Osteocyte (in vitro differentiated cells): ENCODE measurements at regions not wholly inside any gene's neighbourhood (a gene's known extent, or its start where the extent isn't known, plus 50 kb on each side); places are given as distances from the start of the nearest gene placed in this dataset.

ENCODE experiments used
- DNase-seq: peaks from one replicate; pipeline ENCODE4 v3.0.0; 2021; ENCODE audit warnings: mixed read lengths; ENCODE audit not compliant: unreplicated experiment; ENCODE audit errors: extremely low spot score
- H3K27ac Mint-ChIP-seq: one replicate; pipeline ENCODE4 v1.8.0; 2021; ENCODE audit warnings: mild to moderate bottlenecking, mixed read lengths; ENCODE audit not compliant: unreplicated experiment
- H3K27me3 Mint-ChIP-seq: one replicate; pipeline ENCODE4 v1.8.0; 2021; ENCODE audit warnings: mixed read lengths; ENCODE audit not compliant: unreplicated experiment
- H3K36me3 Mint-ChIP-seq: one replicate; pipeline ENCODE4 v1.8.0; 2021; ENCODE audit warnings: mixed read lengths; ENCODE audit not compliant: unreplicated experiment
- H3K4me1 Mint-ChIP-seq: one replicate; pipeline ENCODE4 v1.8.0; 2021; ENCODE audit warnings: mixed read lengths; ENCODE audit not compliant: unreplicated experiment
- H3K4me3 Mint-ChIP-seq: one replicate; pipeline ENCODE4 v1.8.0; 2021; ENCODE audit warnings: mild to moderate bottlenecking, moderate library complexity, mixed read lengths; ENCODE audit not compliant: unreplicated experiment
- H3K9me3 Mint-ChIP-seq: one replicate; pipeline ENCODE4 v1.8.0; 2021; ENCODE audit warnings: mixed read lengths; ENCODE audit not compliant: unreplicated experiment
- TF ChIP-seq, protein P1 (sequence below): fragments of 200-600 bp; sonication (generic); IDR thresholded peaks from 2 replicates; pipeline ENCODE4 v1.5.0; 2021; ENCODE audit warnings: antibody characterized with exemption, mild to moderate bottlenecking, moderate library complexity

- Mint-ChIP-seq H3K27ac (no peak overlapping the region), H3K4me1 (peaks cover 5% of the 10 kb centered on the region), H3K9me3 (peaks cover 2% of the 10 kb centered on the region), H3K36me3 (no peaks in the 10 kb centered on the region), H3K27me3 (no peaks in the 10 kb centered on the region), H3K4me3 (no peak overlapping the region)
- DNase-seq: no peak
- TF ChIP-seq, protein P1, sequence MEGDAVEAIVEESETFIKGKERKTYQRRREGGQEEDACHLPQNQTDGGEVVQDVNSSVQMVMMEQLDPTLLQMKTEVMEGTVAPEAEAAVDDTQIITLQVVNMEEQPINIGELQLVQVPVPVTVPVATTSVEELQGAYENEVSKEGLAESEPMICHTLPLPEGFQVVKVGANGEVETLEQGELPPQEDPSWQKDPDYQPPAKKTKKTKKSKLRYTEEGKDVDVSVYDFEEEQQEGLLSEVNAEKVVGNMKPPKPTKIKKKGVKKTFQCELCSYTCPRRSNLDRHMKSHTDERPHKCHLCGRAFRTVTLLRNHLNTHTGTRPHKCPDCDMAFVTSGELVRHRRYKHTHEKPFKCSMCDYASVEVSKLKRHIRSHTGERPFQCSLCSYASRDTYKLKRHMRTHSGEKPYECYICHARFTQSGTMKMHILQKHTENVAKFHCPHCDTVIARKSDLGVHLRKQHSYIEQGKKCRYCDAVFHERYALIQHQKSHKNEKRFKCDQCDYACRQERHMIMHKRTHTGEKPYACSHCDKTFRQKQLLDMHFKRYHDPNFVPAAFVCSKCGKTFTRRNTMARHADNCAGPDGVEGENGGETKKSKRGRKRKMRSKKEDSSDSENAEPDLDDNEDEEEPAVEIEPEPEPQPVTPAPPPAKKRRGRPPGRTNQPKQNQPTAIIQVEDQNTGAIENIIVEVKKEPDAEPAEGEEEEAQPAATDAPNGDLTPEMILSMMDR: no peak
Observed at GRCh38 chr5:105503950-105504349, 1941.4 kb upstream of the NUDT12 start.

DNA sequence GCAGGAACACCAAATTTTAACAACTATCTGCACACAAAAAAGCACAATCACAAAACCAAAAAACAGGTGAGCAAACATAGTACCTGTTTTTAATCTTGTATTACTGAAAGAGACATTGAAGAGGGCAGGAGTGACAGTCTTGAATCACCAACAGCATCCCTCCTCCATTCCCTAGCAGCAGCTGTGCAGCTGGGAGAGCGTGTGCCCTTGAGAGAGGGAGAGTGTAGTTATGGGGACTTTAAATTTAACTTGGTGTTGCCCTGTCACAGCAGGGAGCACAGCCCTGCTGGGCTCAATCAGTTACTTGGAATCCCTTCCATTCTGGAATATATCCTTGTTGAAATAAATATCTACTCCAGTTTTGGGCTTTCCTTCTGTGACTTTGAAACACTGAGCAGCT lies 1938.7 kb upstream of the NUDT12 start:
- no peaks in the 10 kb centered on the region for H3K27me3 Mint-ChIP-seq
- no peak overlapping the region for H3K27ac Mint-ChIP-seq
- DNase-seq: no peak
- H3K36me3 Mint-ChIP-seq: peaks cover 2% of the 10 kb centered on the region
- H3K4me1 Mint-ChIP-seq: peaks cover 2% of the 10 kb centered on the region
- TF ChIP-seq, protein P1: no peak
- peaks cover 13% of the 10 kb centered on the region for H3K9me3 Mint-ChIP-seq
- no peak overlapping the region for H3K4me3 Mint-ChIP-seq

DNA sequence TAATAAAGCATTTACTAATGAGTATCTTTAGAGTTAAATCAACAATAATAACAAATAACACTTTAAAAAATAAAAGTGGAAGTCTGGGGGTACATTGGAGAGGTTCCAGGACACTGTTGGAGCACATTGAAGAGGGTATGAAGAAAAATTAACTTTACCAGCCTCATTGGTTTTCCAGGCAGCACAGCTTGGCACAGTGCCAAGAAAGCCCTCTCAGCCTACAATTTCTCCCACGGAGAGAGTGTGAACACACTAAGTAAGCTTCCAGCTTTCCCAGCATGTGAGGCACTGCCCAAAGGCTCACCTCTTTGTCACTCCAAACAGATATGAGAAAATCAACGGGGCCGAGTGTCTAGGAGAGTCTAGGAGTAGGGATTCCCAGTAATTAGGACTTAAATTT lies 1912.8 kb upstream of the NUDT12 start:
- DNase-seq: no peak
- peaks cover 21% of the 10 kb centered on the region for H3K9me3 Mint-ChIP-seq
- H3K27me3 Mint-ChIP-seq: no peaks in the 10 kb centered on the region
- H3K27ac Mint-ChIP-seq: no peak overlapping the region
- TF ChIP-seq, protein P1: no peak
- H3K4me3 Mint-ChIP-seq: no peak overlapping the region
- peaks cover 5% of the 10 kb centered on the region for H3K36me3 Mint-ChIP-seq
- H3K4me1 Mint-ChIP-seq: no peaks in the 10 kb centered on the region

DNA sequence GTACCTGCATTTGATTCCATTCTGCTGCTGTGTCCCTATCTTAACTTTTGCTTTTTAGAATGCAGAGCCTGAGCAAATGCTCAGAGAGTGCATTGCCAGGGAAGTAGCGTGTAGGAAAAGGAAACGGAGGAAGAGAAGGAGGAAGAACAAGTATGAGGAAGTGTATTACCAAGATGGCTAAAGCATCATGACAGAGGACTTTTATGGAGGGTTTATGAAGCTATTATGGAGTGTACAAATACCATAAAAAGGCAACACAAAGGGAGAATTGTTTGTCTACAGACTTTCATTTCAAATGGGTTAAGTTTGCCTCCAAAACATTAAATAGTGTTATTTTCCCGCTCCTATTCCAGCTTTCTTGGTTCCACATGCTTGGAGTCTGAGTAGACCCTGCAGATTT lies 1899.8 kb upstream of the NUDT12 start:
- no peaks in the 10 kb centered on the region for H3K27me3 Mint-ChIP-seq
- DNase-seq: no peak
- H3K36me3 Mint-ChIP-seq: no peaks in the 10 kb centered on the region
- TF ChIP-seq, protein P1: no peak
- no peaks in the 10 kb centered on the region for H3K4me1 Mint-ChIP-seq
- H3K9me3 Mint-ChIP-seq: peaks cover 19% of the 10 kb centered on the region
- H3K27ac Mint-ChIP-seq: no peak overlapping the region
- no peak overlapping the region for H3K4me3 Mint-ChIP-seq

- H3K27ac Mint-ChIP-seq: no peak overlapping the region
- H3K27me3 Mint-ChIP-seq: no peaks in the 10 kb centered on the region
- H3K4me3 Mint-ChIP-seq: no peak overlapping the region
- TF ChIP-seq, protein P1: no peak
- peaks cover 19% of the 10 kb centered on the region for H3K9me3 Mint-ChIP-seq
- no peaks in the 10 kb centered on the region for H3K4me1 Mint-ChIP-seq
- DNase-seq: no peak
- no peaks in the 10 kb centered on the region for H3K36me3 Mint-ChIP-seq
Observed at GRCh38 chr5:105460721-105461120, 1898.1 kb upstream of the NUDT12 start.
